HG03432 (cell line): ENCODE measurements at regions not wholly inside any gene's neighbourhood (a gene's known extent, or its start where the extent isn't known, plus 50 kb on each side); places are given as distances from the start of the nearest gene placed in this dataset.
A peak's percentile ranks its signal among the peaks of the same experiment; 100 is the strongest.

Experiments
- ATAC-seq: cut with Tn5 transposase; IDR thresholded peaks from one replicate; pipeline ENCODE4 v1.9.1; 2021; ENCODE audit warnings: mild to moderate bottlenecking, moderate library complexity; ENCODE audit not compliant: unreplicated experiment

DNA sequence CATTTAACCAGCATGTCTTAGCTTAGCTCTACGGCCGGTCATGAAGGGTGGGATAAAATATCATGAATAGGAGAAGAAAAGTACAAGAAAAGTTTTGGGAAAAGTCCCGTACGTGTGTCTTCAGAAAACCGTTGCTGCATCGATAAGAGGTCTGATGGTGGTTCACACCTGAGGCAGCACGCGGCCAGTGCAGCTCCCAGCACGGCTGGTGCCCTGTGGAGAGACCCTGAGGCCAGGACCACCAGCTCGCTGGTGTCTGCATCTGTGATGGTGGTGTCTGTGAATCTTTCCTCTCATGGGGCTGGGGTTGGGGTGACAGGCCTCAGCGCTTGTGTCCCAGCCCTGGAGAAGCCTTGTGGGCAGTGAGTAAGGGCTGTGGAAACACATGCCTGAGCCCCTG, 148.9 kb upstream of the IRX4 start:
- ATAC-seq, result no peak

- no peak for ATAC-seq
Measured at GRCh38 chr5:2030131-2030530, 147.4 kb upstream of the IRX4 start.

DNA sequence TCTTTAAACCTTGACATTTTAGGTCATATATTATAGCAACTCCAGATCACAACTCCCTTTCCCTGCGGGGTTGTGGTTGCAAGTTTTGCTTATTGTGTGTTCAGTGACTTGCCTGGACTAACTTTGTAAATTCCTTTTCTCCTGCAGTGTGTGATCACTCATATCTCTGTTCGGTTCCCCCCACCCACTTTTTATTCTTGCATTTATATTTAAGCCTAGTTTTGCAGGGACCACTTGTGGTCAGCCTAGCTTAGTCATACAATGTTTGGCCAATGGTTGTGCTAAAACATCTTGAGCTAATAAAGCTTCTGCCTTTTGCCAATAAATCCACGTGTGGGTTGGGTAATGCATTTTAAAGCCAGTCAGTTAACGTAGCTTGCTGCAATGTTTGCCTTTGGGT, 146.5 kb upstream of the IRX4 start:
- ATAC-seq, result no peak

- no peak for ATAC-seq
Measured at GRCh38 chr5:2027790-2028189, 145.1 kb upstream of the IRX4 start.

DNA sequence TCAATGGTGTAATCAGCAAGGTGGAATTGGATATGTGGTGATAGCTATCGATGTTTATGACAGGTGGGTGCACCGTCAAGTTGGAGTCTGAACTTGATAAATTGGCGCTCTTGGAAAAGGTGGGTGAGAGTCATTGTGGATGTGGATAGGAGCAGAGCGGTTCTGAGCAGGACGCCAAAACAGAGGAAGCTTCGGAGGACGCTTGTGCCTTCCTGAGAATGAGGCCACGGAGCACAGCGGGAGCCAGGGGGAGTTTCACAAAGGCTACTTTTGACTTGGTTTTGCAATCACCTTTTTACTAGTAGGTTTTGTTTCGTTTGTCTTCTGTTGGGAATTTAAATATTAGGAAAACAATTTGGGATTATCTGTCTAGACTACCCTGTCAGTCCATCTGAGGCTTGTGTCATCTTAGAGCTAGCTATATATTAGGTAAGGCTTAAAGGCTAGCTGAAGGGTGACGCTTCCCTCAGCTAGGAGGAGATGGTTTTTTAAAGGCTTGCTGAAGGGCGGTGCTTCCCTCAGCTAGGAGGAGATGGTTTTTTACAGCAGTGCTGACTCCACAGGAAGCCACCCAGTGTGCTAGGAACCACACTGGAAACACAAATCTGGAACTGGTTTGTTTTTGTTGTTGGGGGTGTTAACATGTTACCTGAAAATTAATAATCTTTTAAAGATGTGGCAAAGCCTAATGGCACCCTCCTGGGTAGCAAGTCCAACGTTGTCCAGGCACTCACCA, 142.4 kb upstream of the IRX4 start:
- ATAC-seq, result no peak

- ATAC-seq, result no peak
Measured at GRCh38 chr5:2023196-2023595, 140.5 kb upstream of the IRX4 start.

- no peak for ATAC-seq
Measured at GRCh38 chr5:2022436-2022835, 139.7 kb upstream of the IRX4 start.

DNA sequence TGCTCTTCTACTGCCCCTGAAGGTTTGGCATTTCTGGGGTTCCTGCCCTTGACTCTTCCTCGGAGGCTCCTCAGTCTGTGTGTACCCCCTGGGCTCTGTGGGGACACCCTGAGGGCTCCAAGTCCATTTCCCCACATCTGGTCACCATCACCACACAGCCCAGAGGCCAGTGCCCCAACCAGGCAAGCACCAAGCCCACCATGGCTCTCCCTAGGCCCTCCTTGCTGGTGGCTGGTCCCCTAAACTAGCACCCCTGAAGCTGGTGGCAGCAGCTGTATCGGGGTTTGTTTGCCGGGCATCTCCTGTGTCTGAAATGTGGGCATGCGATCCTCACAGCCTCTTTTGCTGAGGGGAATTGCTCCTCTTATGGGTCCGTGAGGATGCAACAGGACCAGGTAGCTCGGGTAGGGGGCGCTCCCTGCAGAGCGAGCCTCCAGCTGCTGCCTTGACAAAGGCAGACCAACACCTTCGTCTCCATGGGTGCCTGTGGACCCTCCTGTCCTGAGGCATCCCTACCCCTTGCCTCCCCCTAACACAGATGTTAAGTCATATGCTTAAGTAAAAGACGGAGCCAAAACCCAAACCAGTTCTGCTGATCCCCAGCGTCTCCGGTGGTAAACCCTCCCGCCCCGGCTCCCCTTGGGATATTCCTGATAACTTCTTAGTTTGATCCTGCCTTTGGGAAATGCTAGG, 138.9 kb upstream of the IRX4 start:
- ATAC-seq, result no peak

DNA sequence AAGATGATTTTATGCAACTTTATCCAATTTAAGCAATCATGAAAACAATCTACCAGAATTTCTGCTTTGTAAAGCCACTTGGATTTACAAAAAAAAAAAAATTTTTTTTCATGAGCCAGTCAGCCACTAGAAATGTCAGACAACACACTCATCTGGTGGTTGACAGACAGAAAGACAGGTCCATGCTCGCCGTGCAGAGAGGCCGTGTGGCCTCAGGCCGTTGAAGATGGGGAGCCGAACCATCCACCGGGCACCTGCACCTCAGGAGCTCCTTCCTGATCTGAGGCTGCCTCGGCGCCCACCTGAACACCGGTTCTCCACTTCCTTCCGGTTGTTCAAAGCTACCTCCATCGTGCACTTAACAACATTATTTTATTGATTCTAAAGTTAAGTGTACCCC, 138.0 kb upstream of the IRX4 start:
- ATAC-seq, result no peak

DNA sequence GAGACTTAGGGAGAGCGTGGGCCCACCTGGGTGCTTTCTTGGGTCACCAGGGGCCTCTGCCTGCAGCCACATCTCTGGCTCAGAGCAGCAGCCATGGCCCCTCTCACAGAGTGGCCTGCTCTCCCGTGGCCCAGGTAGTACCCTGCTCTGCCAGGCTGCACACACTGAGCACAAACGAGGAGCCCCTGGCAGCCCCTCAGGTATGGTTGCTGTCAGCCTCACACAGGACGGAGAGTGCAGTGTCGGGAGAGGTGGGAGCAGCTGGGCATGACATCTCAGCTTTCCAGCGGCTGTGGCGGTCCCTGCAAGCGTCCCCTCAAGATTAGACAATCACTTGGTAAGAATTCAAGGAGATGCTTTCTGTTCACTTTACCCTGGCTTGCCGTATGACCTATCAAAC, 137.0 kb upstream of the IRX4 start:
- ATAC-seq, result no peak

DNA sequence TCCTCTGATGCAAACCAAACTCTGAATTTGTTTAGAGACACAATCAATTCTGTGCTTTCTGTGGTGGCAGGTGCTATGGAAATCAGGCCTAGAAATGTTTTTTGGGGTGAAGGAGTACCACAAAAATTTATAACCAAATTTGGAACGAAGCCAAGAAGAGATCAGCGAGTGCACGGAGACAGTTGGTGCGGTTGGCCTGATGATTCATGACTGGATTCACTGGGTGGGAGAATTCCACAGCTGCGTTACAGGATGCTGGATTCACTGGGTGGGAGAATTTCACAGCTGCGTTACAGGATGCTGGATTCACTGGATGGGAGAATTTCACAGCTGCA, 135.6 kb upstream of the IRX4 start:
- ATAC-seq, result no peak

GRCh38 chr5:2017540-2018389, 135.0 kb upstream of the IRX4 start:
- ATAC-seq, result peak; percentile 40

DNA sequence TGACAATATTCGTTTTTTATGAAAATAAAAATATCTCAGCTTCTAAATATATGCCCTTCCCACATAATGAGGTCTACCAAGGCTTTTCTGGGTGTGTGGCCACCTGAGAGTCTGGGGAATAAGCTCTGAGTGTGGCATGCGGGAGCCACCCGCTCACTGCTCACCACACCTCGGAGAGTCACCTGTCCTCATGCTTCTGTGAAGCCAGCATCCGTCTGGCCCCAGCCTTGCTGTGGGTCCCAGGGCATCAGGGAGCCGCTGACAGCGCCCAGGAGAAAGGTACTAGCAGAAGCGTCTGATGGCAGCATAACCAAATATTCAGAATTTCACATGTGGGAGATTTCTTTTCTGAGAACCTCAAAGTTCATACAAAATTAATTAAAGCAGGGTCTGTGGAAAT, 133.2 kb upstream of the IRX4 start:
- no peak for ATAC-seq

- no peak for ATAC-seq
Measured at GRCh38 chr5:2015124-2015848, 132.6 kb upstream of the IRX4 start.

DNA sequence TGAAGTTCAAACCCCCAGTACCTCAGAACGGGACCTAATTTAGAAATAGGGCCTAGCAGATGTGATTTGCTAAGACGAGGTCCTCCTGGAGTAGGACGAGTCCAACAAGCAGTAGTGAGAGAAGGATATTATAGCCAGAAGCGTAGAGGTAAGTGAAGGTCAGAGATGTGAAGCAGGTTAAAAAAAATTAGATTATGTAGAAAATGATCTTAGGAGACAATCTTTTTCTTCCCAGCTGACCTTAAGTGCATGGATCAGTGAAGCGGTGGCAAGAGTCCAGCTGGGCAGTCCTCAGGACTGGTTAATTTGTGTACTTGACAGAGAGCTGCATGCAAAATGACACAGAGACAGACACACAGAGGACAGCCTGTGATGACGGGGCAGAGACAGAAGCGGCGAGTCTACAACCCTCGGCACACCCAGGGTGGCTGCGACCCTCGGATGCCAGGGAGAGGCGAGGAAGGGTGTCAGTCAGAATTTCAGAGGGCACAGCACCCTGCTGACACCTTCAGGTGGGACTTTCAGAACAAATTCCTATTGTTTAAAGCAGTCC, 131.4 kb upstream of the IRX4 start:
- ATAC-seq, result no peak

DNA sequence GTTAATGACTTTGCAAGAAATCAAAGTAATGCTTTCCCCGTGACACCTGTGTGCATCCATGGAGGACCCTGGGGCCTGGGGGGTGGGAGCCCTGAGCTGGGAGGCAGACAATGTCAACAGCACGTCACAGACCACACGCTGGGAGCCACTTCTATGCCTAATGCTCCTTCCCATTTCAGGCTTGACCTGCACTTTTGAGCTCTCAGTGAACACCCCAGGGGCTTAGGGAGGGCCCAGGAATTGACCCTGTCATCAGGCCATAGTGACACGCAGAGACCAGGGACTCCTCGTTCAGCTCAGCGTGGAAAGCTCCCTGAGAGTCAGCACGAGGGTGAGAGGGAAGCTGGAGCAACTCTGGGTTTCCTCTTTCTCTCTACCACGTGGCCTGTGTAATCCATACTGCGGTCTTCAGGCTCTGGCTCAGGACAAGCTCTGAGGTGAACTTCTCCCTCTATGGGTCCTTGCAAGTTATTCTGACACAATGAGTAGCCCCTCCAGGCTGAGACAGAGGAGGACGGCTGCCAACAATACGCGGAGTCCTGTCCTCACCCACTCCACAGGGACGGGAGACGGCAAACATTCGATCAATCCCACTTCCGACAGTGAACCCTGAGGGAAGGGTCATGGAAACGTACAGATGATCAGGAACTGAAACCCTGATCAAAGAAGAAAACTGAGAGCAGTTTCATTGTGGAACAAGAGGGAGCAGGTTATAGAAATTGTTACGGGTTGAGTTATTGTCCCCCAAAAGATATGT, 130.8 kb upstream of the IRX4 start:
- ATAC-seq, result no peak

DNA sequence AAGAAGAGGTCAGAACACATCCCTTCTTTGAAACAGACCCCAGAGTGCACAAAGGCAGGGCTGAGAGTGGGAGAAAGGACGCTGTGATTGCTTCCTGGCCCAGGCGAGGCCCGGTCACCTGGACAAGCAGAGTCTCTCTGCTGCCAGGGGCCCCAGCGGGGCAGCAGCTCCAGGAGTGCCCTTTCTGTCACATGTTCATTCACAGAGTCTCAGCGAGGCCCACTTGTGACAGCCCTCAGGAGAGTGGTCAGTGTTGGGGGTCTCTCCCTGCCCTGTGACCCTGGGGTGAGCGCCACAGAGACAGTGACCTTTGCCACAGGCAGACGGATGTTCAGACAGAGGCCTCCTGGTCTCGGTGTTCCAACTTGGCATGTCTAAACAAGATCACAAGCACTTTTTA, 130.2 kb upstream of the IRX4 start:
- ATAC-seq, result no peak

DNA sequence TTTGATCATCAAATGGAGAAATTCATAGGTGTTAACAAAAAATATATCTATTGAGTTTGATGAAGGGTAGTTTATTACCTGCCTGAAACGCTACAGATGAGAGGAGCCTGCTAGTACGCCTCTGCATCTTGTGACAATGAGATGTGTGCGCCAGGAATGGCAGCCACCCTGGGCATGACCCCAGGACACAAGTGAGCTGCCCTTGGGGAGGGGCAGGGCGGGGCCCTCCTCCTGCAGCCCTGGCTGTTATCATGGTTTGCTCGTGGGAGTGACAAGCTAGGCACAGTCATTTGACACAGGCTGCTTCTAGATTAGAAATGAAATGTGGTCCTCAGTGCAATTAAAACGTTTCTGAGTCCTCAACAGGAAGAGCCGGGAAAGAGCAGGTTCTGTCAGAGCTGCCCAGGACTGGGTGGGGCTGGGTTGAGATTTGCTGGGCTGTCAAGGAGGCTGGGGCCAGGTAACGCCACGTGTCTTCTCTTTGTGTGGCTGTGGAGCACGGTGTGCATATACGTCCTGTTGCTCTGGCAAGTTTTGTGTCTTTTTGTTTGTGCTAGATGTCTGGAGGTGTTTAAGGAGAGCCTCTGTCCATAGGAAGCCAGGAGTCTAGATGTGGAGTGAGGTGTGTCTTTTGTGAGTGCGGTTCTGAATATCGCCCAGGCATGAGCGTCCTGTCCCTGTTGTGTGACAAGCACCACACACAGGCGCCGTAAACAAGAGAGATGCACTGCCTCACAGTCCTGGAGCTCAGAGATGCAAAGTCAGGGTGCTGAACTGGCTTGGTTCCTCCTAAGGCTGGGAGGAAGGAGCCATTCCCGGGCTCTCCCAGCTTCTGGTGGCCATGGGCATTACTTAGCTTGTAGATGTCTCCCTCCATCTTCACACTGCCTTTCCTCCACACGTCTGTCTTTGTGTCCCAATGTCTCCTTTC, 129.0 kb upstream of the IRX4 start:
- ATAC-seq, result no peak

- ATAC-seq, result no peak
Measured at GRCh38 chr5:2010940-2011339, 128.2 kb upstream of the IRX4 start.
